HepG2 (cell line): ENCODE measurements at regions not wholly inside any gene's neighbourhood (a gene's known extent, or its start where the extent isn't known, plus 50 kb on each side); places are given as distances from the start of the nearest gene placed in this dataset.

ENCODE experiments used
- ATAC-seq: fragments of 200-7000 bp; cut with Tn5 transposase; 3 replicates; pipeline ENCODE4 v1.9.1; 2020; ENCODE audit warnings: mild to moderate bottlenecking, moderate library complexity
- BruUV-seq: library from RNA; stranded (reverse); fragments of 400-500 nt; replicated peaks from 2 replicates; lab custom pipeline; 2021; lab: Mats Ljungman, UMichigan
- CTCF ChIA-PET: fragments of 300-600 bp; formaldehyde crosslinking; extraction: SDS; loops from one replicate; lab custom pipeline; 2021; ENCODE audit warnings: low total read pairs, inconsistent platforms, low intra/inter-chr PET ratio; lab: Yijun Ruan, JAX
- POLR2A ChIA-PET: fragments of 350-600 bp; sonication (Branson Sonifier 250); formaldehyde crosslinking; loops from one replicate; lab custom pipeline; 2020; ENCODE audit warnings: antibody characterized with exemption, inconsistent platforms; lab: Yijun Ruan, JAX
- DNase-seq: peaks from one replicate; pipeline ENCODE4 v3.0.0-alpha.2; 2015; ENCODE audit warnings: low spot score
- FAIRE-seq: peaks from 3 replicates; lab custom pipeline; 2011; peaks lifted over from hg19 to GRCh38; lab: Jason Lieb, UNC
- H2AFZ ChIP-seq: one replicate; pipeline ENCODE4 v1.6.1; 2011; ENCODE audit warnings: low read length, inconsistent platforms
- H3K27ac ChIP-seq: fragments of 300-600 bp; 3 replicates; pipeline ENCODE4 v1.8.0; 2011; ENCODE audit warnings: mixed run types, mild to moderate bottlenecking, mixed read lengths, low read length, inconsistent platforms; ENCODE audit not compliant: insufficient read depth; ENCODE audit errors: extremely low read length
- H3K27me3 ChIP-seq, 2 experiments: fragments of 200-600 bp in 1 of 2; 2 replicates in 1 of 2; 3 replicates in 1 of 2; pipeline versions ENCODE4 v1.6.0 to v1.8.0; 2011; ENCODE audit warnings: low read length in 2 of 2, mild to moderate bottlenecking in 2 of 2, moderate library complexity in 2 of 2, inconsistent platforms in 1 of 2; ENCODE audit not compliant: insufficient read depth in 2 of 2, control insufficient read depth in 1 of 2
- H3K36me3 ChIP-seq, 2 experiments: fragments of 200-600 bp in 1 of 2; replicated peaks in 1 of 2; 2 replicates in 1 of 2; 3 replicates in 1 of 2; pipeline versions ENCODE4 v1.5.1 to v1.8.0; 2011; ENCODE audit warnings: low read length in 2 of 2, inconsistent platforms in 1 of 2; ENCODE audit not compliant: insufficient read depth in 2 of 2, control insufficient read depth in 1 of 2
- H3K4me1 ChIP-seq: 2 replicates; pipeline ENCODE4 v1.5.1; 2012; ENCODE audit warnings: low read length, inconsistent platforms; ENCODE audit not compliant: insufficient read depth
- H3K4me2 ChIP-seq: 2 replicates; pipeline ENCODE4 v1.6.0; 2011; ENCODE audit warnings: low read depth, low read length, inconsistent platforms
- H3K4me3 ChIP-seq, 3 experiments: fragments of 200-600 bp in 1 of 3; sonication (generic), shearing (Covaris generic) in 1 of 3; replicated peaks in 1 of 3; 2 replicates each; pipeline ENCODE4 v1.5.1; 2011 to 2016; ENCODE audit warnings: low read length in 3 of 3, inconsistent platforms in 2 of 3, low read depth in 2 of 3, mild to moderate bottlenecking in 2 of 3, control low read depth in 1 of 3, mixed read lengths in 1 of 3; ENCODE audit not compliant: insufficient read depth in 1 of 3
- H3K79me2 ChIP-seq: one replicate; pipeline ENCODE4 v1.6.1; 2011; ENCODE audit warnings: low read length, inconsistent platforms; ENCODE audit not compliant: insufficient read depth
- H3K9ac ChIP-seq: 2 replicates; pipeline ENCODE4 v1.6.0; 2011; ENCODE audit warnings: mild to moderate bottlenecking, low read depth, low read length, inconsistent platforms; ENCODE audit not compliant: insufficient read depth
- H3K9me3 ChIP-seq: 2 replicates; pipeline ENCODE4 v1.5.1; 2012; ENCODE audit warnings: mild to moderate bottlenecking, low read length
- H4K20me1 ChIP-seq: 2 replicates; pipeline ENCODE4 v1.6.0; 2011; ENCODE audit warnings: inconsistent platforms, mild to moderate bottlenecking, low read length, moderate library complexity; ENCODE audit not compliant: insufficient read depth
- CREB1 ChIP-seq, 2 experiments: fragments of 450-650 bp in 1 of 2; IDR thresholded peaks; 2 replicates each; pipeline ENCODE4 v1.6.1; 2016 to 2017; ENCODE audit warnings: control low read depth in 1 of 2, mild to moderate bottlenecking in 1 of 2, missing compliant biosample characterization in 1 of 2, missing genetic modification characterization in 1 of 2
- E2F2 ChIP-seq: sonication (generic); formaldehyde crosslinking; IDR thresholded peaks from 2 replicates; pipeline ENCODE4 v1.4.0; 2020; ENCODE audit warnings: missing genetic modification reagents, borderline replicate concordance
- HDAC2 ChIP-seq: sonication (generic); formaldehyde crosslinking; IDR thresholded peaks from 2 replicates; pipeline ENCODE4 v1.4.0; 2020; ENCODE audit warnings: missing genetic modification reagents
- NFE2 ChIP-seq: sonication (generic); formaldehyde crosslinking; IDR thresholded peaks from 2 replicates; pipeline ENCODE4 v1.4.0; 2020; ENCODE audit warnings: missing genetic modification reagents
- RBAK ChIP-seq: sonication (generic); formaldehyde crosslinking; IDR thresholded peaks from 2 replicates; pipeline ENCODE4 v1.5.1; 2020; ENCODE audit warnings: mild to moderate bottlenecking, missing genetic modification reagents
- ZNF597 ChIP-seq: sonication (generic); formaldehyde crosslinking; IDR thresholded peaks from 2 replicates; pipeline ENCODE4 v1.5.0; 2020; ENCODE audit warnings: missing genetic modification reagents
- ZNF678 ChIP-seq: sonication (generic); formaldehyde crosslinking; IDR thresholded peaks from 2 replicates; pipeline ENCODE4 v1.4.0; 2020; ENCODE audit warnings: mild to moderate bottlenecking, missing genetic modification reagents
- in situ Hi-C: cut with HindIII; loops from 2 replicates; pipeline ENCODE4 v1.10.0; 2017; ENCODE audit warnings: low pct_unique_long_range_greater_than_20kb; ENCODE audit not compliant: extremely low pct_ligation_motif_present
- intact Hi-C: fragments of 100-400 bp; cut with micrococcal nuclease; formaldehyde crosslinking; loops from one replicate; pipeline ENCODE4 v1.10.0; 2022; ENCODE audit not compliant: unreplicated experiment
- TF ChIP-seq, protein P1 (sequence below): sonication (generic); formaldehyde crosslinking; IDR thresholded peaks from 2 replicates; pipeline ENCODE4 v1.4.0; 2020; ENCODE audit warnings: missing genetic modification reagents, borderline replicate concordance
- TF ChIP-seq, protein P2 (sequence below): sonication (generic); formaldehyde crosslinking; IDR thresholded peaks from 2 replicates; pipeline ENCODE4 v1.5.0; 2020; ENCODE audit warnings: mild to moderate bottlenecking, missing genetic modification reagents
- TF ChIP-seq, protein P3 (sequence below): IDR thresholded peaks from 2 replicates; pipeline ENCODE4 v1.6.1; 2016
- TF ChIP-seq, protein P4 (sequence below): sonication (generic); formaldehyde crosslinking; conservative IDR thresholded peaks from 2 replicates; pipeline ENCODE4 v1.4.0; 2020; ENCODE audit warnings: missing genetic modification reagents

DNA sequence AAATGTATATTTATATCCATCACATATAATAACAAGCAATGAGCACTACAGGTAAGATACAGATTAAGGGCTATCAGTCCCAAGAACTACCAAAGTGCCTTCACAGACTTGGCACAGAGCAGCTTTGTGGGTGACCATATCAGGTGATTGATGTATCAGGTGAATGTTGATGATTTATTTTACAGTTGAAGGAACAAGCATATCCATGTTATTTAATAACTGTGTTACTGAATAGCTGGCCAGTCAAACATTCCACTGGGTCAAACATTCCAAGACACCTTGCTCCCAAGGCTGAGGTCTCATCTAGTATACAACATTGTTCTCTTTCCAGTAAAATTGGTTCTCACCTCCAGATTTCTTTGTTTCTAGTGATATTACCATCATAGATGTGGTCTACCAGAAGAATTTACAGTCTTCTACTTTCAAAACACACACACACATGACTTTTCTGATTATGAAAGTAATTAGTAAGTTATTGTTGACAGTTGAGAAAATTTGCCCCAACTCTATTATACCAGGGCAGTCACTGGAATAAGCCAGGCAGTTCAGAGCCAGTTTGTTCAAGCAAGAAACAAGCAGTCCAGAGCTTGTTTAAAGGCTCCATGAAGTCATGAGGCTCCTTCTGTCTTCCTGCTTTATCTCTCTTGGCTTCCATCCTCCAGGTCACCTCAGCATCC is 68.2 kb downstream of the ELAPOR2 start:
- no TSS peak for BruUV-seq
- POLR2A ChIA-PET = no interaction called here
- no peak overlapping the region for H2AFZ ChIP-seq
- H3K4me1 ChIP-seq = no peaks in the 10 kb centered on the region
- H3K36me3 ChIP-seq = no peaks in the 10 kb centered on the region
- no peak overlapping the region for H3K9ac ChIP-seq
- no peak overlapping the region for H3K4me3 ChIP-seq
- no peak for FAIRE-seq
- no peak for ATAC-seq
- in situ Hi-C loops = no loop called here
- CTCF ChIA-PET = no interaction called here
- H3K4me2 ChIP-seq = no peak overlapping the region
- no peaks in the 10 kb centered on the region for H3K9me3 ChIP-seq
- H3K27me3 ChIP-seq = no peaks in the 10 kb centered on the region
- intact Hi-C loops = no loop called here
- H3K27ac ChIP-seq = no peak overlapping the region
- no peaks in the 10 kb centered on the region for H3K79me2 ChIP-seq
- TF ChIP-seq RBAK (CRISPR knock-in tag) (no peak), NFE2 (CRISPR knock-in tag) (no peak), HDAC2 (CRISPR knock-in tag) (no peak), ZNF678 (no peak), E2F2 (no peak), ZNF597 (CRISPR knock-in tag) (no peak), CREB1 (IDR thresholded peaks at IDR 0.05) (no peak), CREB1 (CRISPR knock-in tag; IDR thresholded peaks at IDR 0.05) (no peak)
- TF ChIP-seq, protein P1, sequence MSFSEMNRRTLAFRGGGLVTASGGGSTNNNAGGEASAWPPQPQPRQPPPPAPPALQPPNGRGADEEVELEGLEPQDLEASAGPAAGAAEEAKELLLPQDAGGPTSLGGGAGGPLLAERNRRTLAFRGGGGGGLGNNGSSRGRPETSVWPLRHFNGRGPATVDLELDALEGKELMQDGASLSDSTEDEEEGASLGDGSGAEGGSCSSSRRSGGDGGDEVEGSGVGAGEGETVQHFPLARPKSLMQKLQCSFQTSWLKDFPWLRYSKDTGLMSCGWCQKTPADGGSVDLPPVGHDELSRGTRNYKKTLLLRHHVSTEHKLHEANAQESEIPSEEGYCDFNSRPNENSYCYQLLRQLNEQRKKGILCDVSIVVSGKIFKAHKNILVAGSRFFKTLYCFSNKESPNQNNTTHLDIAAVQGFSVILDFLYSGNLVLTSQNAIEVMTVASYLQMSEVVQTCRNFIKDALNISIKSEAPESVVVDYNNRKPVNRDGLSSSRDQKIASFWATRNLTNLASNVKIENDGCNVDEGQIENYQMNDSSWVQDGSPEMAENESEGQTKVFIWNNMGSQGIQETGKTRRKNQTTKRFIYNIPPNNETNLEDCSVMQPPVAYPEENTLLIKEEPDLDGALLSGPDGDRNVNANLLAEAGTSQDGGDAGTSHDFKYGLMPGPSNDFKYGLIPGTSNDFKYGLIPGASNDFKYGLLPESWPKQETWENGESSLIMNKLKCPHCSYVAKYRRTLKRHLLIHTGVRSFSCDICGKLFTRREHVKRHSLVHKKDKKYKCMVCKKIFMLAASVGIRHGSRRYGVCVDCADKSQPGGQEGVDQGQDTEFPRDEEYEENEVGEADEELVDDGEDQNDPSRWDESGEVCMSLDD (CRISPR knock-in tag) = no peak
- TF ChIP-seq, protein P2, sequence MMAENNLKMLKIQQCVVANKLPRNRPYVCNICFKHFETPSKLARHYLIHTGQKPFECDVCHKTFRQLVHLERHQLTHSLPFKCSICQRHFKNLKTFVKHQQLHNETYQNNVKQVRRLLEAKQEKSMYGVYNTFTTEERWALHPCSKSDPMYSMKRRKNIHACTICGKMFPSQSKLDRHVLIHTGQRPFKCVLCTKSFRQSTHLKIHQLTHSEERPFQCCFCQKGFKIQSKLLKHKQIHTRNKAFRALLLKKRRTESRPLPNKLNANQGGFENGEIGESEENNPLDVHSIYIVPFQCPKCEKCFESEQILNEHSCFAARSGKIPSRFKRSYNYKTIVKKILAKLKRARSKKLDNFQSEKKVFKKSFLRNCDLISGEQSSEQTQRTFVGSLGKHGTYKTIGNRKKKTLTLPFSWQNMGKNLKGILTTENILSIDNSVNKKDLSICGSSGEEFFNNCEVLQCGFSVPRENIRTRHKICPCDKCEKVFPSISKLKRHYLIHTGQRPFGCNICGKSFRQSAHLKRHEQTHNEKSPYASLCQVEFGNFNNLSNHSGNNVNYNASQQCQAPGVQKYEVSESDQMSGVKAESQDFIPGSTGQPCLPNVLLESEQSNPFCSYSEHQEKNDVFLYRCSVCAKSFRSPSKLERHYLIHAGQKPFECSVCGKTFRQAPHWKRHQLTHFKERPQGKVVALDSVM = no peak
- TF ChIP-seq, protein P3, sequence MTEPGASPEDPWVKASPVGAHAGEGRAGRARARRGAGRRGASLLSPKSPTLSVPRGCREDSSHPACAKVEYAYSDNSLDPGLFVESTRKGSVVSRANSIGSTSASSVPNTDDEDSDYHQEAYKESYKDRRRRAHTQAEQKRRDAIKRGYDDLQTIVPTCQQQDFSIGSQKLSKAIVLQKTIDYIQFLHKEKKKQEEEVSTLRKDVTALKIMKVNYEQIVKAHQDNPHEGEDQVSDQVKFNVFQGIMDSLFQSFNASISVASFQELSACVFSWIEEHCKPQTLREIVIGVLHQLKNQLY (CRISPR knock-in tag) = no peak
- TF ChIP-seq, protein P4, sequence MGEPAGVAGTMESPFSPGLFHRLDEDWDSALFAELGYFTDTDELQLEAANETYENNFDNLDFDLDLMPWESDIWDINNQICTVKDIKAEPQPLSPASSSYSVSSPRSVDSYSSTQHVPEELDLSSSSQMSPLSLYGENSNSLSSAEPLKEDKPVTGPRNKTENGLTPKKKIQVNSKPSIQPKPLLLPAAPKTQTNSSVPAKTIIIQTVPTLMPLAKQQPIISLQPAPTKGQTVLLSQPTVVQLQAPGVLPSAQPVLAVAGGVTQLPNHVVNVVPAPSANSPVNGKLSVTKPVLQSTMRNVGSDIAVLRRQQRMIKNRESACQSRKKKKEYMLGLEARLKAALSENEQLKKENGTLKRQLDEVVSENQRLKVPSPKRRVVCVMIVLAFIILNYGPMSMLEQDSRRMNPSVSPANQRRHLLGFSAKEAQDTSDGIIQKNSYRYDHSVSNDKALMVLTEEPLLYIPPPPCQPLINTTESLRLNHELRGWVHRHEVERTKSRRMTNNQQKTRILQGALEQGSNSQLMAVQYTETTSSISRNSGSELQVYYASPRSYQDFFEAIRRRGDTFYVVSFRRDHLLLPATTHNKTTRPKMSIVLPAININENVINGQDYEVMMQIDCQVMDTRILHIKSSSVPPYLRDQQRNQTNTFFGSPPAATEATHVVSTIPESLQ (CRISPR knock-in tag) = no peak
- no peaks in the 10 kb centered on the region for H4K20me1 ChIP-seq
- DNase-seq = no peak
